HG02588 (cell line): ENCODE measurements at regions not wholly inside any gene's neighbourhood (a gene's known extent, or its start where the extent isn't known, plus 50 kb on each side); places are given as distances from the start of the nearest gene placed in this dataset.

Experiments used
- ATAC-seq: cut with Tn5 transposase; IDR thresholded peaks from one replicate; pipeline ENCODE4 v1.9.1; 2021; ENCODE audit warnings: mild to moderate bottlenecking, moderate library complexity; ENCODE audit not compliant: unreplicated experiment

DNA sequence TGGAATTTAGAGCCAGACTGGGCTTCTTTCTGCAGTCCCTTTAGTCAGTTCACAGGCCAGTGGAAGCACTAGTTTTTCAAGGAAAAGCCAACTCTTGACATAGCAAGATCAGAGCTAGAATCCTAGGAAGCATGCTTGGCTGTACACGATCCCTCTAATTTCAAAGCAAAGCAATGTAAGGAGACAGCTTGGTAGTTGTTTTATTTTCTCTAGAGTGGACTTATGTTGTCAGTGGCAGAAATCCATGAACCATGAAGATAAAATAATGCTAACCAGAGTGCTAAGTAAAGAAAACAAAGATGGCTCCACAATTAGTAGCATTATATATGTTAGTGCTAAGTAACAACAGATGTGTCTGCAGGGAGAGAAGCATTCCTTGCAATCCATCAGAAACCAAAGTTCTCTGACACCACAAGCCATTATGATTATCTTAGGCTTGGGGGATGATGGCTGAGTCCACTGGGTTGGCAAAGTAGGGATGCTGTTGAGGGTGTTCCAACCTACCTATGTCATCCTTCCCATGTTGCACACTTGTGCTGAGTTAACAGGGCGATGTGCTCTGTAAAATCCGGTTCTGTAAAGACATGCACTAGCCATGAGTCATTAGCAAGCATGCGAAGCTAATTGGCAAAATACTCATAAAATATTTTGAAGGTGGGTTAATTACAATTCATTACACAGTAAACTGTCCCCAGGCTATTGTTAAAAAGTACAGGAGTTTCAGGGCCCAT is 115.2 kb downstream of the BMP2 start:
- no peak for ATAC-seq

DNA sequence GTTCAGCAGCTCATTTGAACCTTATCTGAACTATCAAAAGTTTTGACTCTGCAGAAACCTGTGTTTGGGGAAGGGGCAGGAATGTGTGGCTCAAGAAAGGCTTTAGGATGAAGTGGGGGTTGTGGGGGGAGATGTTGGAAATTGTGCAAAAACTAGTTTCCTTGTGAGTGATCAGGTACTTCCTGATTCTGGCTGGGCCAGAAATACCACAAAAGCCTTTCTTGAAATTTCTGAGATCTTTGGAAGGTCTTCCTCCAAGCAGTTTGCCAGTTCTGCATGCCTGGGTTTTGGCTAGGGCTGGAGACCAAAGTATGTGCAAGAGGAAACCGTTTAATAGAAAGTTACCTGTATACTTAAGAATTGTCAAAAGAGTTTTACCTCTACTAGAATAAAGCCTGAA is 116.6 kb downstream of the BMP2 start:
- no peak for ATAC-seq

DNA sequence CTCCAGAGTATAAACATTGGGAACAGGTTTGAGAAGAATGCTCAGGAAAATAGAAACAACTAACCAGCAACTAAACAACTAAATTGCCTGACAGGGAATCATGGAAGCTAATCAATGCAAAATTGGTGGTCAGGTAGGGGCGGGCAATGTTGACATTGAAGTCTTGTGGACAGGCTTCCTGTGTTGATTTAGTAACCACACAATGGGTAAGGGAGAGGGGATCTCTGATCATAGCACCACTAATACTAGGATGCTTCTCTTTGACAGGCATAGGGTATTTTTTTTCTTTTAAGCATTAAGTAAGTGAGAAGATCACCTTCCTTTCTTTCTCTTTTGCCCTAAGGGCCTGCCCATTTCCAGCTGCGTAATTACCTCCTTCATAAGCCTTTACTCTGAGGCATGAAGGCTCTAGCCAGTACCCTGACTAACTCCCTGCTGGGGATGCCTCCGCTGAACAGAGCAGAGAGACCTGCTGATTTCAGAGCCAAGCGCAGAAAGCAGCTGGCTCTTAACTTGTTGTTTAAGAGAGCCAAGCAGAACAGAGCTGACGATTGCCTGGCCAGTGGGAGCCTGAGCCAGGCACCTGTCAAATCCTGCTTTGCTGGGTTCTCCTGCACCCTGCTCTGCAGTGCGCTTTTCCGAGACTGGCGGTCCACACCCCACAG is 118.7 kb downstream of the BMP2 start:
- ATAC-seq: no peak

DNA sequence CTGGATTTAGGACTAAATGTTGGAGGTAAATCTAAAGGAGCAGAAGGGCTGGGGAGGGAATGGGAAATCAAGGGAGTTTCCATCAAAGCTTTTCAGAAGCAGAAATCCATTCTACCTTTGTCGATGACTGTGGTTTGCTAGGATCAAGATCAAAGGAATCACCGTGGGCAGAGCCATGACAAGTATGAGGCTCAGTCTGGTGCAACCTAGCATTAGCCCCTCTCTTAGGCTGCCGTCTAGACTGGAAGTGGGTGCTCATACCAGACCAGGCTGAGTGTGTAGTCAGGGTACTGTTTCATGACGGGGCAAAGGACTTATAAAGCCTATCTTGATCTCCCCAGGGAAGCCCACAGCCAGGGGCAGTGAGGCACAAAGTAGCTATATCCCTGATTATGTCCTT is 120.5 kb downstream of the BMP2 start:
- ATAC-seq: no peak

DNA sequence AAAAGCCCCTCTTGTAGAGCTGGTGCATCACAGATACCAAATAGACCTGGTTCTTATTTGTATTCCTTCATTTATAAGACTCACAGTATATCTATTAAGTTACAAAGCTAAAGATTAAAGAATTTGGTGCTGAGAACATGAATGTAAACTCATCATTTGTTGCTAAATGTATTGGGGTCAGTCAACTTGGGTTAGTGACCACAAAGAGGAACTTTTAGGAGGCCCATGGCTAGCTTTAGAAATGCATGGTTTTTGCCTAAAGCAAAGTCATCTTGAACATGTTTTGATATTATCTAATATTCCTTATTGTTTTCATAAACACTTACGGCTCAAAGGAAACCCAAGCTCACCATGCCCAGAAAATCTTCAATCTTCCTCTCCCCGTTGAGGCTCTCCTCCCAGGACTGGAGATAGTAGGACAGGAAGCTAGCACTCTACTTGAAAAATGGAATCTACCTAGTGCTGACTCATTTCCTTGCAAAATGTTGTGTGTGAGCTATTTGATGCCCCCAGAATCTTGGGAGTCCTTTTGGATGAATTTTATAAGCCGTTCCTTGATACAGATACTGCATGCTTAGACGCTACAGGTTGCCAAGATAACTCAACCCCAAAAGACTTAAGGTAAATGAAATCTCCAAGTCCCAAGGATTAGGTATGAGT is 121.4 kb downstream of the BMP2 start:
- ATAC-seq: no peak

DNA sequence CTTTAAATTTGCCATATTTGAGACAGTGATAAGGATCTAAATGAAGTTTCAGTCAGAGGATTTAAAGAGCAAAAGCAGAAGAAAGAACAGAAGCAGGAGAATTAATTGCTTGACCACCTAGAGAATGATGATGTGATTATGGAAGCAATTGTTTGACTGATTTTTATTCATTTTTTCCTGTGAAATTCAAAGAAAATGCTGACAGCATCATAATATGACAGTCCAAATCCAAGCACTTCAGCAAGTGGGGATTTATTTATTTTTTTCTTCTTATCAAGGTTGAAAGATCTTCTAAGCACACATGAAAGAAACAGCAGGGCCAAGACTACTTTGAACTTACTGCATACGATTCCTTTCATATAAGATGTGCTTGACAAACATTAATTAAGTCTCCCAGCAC is 125.2 kb downstream of the BMP2 start:
- ATAC-seq: no peak

DNA sequence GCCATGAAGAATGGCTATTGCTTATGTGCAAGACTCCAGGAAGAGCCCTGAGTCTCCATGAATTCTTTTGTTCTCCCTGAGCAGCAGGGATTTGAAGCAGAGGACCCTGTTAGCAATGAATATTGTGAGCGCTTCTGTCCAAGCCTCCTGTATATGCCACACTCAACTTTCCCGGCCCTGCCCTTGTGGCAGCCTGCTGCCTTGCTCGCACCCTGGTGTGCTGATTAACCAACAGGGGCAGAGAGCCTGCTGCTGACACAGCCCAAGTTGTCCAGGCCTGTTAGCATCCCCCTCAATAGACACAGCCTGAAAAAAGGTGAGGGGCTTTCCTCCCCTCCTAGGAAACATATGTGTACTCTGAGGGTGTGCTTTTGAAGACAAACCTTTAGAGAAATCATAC is 131.4 kb downstream of the BMP2 start:
- ATAC-seq: no peak

DNA sequence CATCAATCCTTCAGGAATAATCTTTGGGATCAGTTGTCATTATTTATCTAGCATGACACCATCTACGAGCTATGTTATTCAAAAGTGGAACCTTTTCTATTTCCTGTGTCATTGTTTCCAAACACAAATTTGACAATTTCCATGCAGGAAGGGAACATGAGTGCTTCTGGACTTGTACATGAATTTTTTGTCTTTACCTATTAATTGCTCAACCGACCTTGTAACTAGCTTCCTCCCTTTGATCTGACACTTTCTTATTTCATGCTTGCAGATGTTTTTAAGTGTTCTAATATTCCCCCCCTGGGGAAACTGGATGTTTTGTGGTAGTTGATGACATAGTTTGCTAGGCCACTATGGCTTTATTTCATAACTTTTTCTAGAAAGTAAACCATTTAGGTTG is 139.4 kb downstream of the BMP2 start:
- ATAC-seq: no peak

DNA sequence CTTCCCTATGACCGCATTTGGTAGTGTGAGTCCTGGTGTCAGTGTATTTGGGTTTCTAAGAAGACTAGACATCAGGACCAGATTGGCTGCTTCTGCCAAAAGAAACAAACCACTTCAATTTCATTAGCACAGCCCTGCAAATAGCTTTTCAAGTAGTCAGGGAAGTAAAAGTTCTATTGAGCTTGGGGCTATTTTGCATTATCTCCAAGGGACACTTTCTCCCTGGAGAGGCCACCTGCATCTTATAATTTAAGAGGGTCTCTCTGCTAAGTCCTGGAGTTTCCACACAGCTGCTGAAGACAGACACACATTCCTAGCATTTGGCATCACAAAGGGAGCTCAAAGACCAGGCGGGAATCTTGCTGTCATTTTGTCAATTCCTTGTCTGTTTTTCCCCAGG is 141.2 kb downstream of the BMP2 start:
- ATAC-seq: no peak

DNA sequence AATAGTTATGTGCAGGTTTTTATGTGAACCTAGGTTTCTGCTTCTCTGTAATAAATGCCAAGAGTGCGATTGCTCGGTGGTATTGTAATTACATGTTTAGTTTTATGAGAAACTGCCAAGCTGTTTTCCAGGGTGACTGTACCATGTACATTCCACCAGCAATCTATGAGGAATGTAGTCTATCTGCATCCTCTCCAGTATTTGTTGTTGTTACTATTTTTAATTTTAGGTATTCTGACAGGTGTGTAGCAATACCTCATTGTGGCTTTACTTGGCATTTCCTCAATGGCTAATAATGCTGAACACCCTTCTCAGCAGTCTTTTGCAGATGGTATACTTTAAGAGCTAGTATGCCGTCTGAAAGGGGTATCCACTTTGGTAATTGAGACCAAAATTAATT is 142.1 kb downstream of the BMP2 start:
- no peak for ATAC-seq

DNA sequence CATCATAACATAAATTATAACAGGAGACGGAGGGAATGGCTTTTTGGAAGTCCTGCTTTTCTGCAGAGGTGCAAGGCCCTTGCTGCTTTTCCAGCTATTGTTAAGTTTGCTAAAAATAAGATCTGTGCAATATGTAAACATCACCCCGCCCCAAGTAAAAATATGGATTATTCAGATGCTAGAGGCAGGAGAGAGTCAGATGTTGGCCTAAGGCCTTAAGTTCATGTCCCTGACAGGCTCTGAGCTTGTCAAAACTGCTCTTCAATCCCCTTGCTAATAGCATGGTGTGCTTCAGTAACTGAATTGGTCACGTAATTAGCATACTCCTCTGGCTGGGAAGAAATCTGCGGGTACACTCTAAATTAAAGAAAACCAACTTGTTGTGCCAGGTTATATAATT is 147.5 kb downstream of the BMP2 start:
- no peak for ATAC-seq

DNA sequence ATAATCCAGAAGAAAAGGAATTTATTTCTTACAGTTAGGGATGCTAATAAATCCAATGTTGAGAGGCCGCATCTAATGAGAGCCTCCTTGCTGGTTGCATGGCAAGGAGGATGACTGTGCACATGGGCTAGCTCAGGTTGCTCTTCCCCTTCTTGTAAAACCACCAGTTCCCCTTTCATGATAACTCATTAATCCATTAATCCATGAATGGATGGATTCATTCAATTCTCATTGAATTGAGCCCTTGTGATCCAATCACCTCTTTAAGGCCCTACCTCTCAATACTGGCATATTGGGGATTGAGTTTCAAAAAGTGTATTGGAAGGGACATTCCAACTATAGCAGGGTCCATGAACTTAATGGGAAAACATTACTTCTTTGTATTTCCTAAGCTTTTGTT is 149.5 kb downstream of the BMP2 start:
- no peak for ATAC-seq

DNA sequence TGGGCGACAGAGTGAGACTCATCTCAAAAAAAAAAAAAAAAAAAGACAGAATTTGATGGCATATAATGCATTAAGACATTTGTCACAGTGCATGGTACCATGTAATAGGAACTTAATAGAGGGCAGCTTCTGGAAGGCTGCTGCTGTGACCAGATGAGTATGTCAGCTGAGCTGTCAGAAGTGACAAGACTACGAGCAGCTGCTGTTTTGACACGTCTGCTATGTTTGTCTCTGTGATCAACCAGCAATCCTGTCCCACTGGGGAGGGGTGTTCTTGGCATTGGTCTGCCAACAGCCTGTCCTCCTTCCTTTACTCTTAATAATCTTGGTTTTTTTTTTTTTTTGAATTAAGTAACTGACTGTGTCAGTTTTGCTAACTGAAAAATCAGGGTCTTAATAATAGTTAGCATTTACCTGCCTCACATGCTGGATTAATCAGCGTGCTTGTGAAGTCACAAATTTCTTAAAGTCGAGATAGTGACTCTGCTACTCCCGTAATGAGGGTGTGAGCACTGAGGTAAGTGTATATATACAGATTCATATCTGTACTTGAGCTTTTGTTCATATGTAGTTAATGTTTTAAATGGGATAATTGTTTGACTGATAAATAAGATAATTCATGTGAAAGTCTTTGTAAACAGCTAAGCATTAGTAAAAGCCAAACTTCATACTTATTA is 152.4 kb downstream of the BMP2 start:
- no peak for ATAC-seq

DNA sequence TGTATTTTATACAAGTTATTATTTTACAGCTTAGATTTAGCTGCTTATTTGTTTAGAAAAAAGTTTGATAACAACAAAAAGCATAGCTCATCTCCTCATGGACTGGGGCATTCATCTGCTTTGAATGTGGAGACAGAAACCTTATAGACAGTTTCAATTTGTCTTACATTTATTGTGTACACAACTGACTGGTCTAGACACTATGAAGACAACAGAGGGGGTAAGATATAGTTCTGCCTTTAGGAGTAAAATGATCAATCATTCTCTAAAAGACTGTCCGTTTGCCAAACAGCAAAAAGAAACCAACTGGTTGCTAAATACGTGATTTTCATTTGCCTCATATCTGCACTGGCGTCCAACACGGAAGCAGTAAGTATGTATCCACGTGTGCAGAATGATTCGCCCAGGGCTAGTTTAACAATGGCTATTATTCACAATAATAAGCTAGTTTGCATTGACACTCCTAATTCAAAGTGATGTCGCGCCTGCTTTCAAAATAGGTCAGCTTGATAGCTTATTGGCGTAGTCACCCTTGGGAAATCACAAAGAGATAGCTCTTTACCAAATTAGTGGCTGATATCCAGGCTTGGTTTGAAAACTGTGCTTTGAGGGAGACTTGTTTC is 153.6 kb downstream of the BMP2 start:
- no peak for ATAC-seq

DNA sequence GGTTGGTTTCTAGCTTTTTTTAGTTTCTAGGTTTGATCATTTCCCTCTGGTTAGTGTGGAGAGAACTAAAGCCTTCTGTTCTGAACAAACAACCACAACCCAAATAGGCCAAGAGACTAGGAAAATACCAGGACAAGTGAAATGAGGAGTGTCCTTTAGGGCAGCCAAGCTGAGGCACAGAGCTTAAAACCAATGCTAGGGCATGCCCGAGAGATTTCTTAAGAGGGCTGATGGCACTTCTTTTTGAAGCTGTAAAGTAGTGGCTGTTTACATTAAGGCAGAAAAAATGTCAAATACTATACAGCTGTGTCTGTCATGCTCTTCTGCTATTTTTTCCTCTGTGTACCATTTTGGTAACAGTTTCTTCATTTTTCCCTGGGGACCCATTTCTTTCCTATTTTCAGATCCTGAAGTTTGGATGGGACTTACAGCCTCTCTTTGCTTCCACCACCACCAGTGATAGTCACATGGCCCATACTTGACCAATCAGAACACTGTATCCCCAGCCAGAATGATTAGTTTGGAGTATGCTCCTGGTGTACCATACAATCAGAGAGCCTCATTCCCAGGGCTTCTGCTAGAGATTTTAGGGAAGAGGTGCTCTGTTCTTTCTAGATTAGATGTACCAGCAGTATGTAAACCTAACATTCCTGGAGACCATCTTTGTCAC is 154.4 kb downstream of the BMP2 start:
- ATAC-seq: no peak

DNA sequence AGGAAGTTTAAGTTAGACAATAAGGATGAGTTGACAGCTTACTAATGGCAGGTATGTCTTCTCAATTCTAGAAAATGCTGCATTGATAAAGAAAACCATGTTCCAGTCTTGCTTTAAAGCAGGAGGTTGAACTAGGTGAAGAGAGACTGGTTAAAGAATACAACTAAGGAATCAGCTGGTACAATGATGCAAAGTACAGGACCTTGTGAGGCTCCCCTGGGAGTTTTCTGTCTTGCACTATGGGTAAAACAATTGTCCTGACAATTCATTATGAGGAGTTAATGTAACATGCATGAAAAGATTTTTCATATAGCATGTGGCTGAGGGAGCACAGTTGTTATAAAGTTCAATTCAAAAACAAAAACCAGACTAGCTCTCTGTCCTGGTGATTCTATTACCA is 157.2 kb downstream of the BMP2 start:
- ATAC-seq: no peak

DNA sequence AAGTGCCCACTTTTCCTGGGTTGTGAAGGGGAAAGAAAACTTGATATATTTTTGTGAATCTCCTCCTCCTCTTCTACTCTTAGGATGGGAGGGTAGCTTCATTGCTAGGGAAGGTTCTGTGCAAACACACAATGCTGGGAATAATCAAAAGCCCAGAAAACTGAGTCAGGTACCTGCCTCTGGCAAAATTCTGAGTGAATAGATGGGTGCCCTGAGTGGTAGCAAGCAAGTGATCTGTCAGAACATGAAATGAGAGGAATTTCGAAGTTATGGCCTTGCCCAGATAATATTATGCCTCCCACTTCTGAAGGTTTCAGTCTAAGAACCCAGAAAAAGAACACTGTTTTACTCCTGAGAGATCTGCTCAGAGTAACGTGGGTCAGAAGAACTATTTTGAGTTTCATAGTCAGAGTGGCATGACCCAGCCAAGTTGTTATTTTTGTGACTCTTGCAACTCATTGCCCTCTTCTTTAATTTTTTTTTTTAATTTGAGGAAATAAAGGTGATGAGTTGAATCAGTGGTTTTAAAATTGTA is 158.3 kb downstream of the BMP2 start:
- ATAC-seq: no peak

DNA sequence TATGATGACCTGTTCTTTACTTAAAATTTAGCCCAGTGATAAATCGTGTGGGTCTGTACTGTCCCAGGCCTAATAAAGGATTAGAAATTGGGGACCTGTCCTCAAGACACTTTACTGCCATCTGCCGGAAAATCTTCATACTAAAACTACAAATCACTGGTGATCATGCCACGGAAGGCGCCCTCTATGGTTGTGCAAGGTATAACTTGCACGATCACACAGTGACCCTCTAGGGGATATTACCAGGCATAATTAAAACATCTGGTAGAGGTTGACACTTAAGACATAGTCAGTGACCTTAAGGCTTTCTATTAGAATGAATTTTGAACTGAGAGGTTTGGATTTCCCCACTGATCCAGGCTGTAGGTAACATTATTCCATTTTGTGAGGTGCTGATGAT is 172.6 kb downstream of the BMP2 start:
- ATAC-seq: no peak

DNA sequence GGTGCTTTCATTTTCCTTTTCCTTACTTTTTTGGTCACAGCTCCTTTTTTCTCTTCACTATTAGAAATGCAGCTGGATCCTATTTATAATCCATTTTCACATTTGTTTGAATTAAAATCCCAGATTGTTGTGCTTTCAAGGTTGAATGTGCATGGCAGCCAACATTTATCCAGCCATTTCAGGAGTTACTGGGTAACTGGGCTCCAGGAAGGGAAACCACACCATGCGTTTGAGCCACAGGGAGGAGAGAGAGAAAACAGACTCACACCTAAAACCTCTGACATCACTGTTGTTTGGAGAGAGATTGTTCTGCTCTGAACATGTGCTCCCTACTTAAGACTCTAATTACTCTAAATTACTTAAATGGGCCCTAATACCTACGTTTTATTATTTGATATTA is 173.4 kb downstream of the BMP2 start:
- ATAC-seq: no peak

DNA sequence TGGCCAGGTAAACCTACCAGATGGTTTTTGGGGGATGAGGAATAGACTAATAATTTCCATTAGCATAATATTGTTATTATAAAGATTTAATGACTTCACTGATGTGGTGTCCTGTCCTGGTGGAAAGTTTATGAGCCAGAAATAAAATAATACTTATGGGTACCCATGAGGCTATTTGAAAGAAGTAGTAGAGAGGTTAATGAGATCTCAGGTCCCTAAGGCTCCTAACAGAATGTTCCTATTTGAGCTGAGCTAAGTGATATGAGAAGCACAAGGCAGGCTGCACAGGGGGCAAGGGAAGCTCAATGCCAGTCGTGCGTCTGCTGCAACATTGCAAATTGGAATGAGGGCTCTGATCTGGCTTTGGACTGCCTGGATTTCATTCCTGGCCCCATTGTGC is 174.1 kb downstream of the BMP2 start:
- ATAC-seq: no peak

DNA sequence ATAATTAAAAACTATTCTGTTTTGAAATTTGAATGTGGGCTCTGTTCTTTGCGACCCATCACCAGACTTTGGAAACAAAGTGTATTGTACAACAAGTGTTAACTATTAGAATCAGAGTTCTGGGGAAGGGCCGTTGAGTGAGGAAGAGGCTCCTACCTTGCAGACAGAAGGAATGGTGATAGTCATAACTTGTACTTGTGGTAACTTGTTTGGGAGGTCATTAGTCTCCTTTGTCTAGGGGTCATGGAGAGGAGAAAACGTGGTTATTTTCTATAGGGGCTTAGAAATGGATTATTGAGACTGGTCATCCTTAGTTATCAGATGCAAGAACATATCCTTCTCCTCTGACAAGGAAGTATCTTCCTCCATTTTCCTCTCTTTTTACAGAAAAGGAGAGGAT is 174.8 kb downstream of the BMP2 start:
- no peak for ATAC-seq
